ENCODE measurements at regions not wholly inside any gene's neighbourhood (a gene's known extent, or its start where the extent isn't known, plus 50 kb on each side); places are given as distances from the start of the nearest gene placed in this dataset.

- H3K4me1 ChIP-seq (replicated peaks), result no peaks in the 10 kb centered on the region
- H3K36me3 ChIP-seq, result no peaks in the 10 kb centered on the region
- no peak for TF ChIP-seq POLR2AphosphoS5 (IDR thresholded peaks at IDR 0.05)
- TF ChIP-seq POLR2A (IDR thresholded peaks at IDR 0.05), result no peak
- no peak for TF ChIP-seq CTCF (IDR thresholded peaks at IDR 0.05)
- no peaks in the 10 kb centered on the region for H3K27me3 ChIP-seq (replicated peaks; ENCODE audit: insufficient read depth)
- H3K9me3 ChIP-seq, result no peaks in the 10 kb centered on the region
- intact Hi-C loops (cut with DNase I), result no loop called here
- H3K27ac ChIP-seq, result no peak overlapping the region
- DNase-seq (ENCODE audit: low spot score), result no peak
- H3K4me3 ChIP-seq, result no peak overlapping the region
- WGBS, result 91% methylated on average over 1 of the region's 1 CpG
Measured at GRCh38 chr11:15704064-15704463, 589.3 kb downstream of the INSC start.

- no peak overlapping the region for H3K4me3 ChIP-seq
- H3K9me3 ChIP-seq, result no peaks in the 10 kb centered on the region
- intact Hi-C loops (cut with DNase I), result no loop called here
- no peak for DNase-seq (ENCODE audit: low spot score)
- TF ChIP-seq CTCF (IDR thresholded peaks at IDR 0.05), result no peak
- TF ChIP-seq POLR2A (IDR thresholded peaks at IDR 0.05), result no peak
- no peak for TF ChIP-seq POLR2AphosphoS5 (IDR thresholded peaks at IDR 0.05)
- H3K4me1 ChIP-seq (replicated peaks), result no peaks in the 10 kb centered on the region
- no peaks in the 10 kb centered on the region for H3K27me3 ChIP-seq (replicated peaks; ENCODE audit: insufficient read depth)
- H3K36me3 ChIP-seq, result no peaks in the 10 kb centered on the region
- no peak overlapping the region for H3K27ac ChIP-seq
Measured at GRCh38 chr11:15704556-15704955, 589.8 kb downstream of the INSC start.

- intact Hi-C loops (cut with DNase I), result no loop called here
- Histone ChIP-seq H3K4me3 (no peak overlapping the region), H3K27ac (no peak overlapping the region), H3K27me3 (replicated peaks; ENCODE audit: insufficient read depth) (no peaks in the 10 kb centered on the region), H3K4me1 (replicated peaks) (no peaks in the 10 kb centered on the region), H3K9me3 (no peaks in the 10 kb centered on the region), H3K36me3 (no peaks in the 10 kb centered on the region)
- DNase-seq (ENCODE audit: low spot score), result no peak
- TF ChIP-seq POLR2A (IDR thresholded peaks at IDR 0.05) (no peak), CTCF (IDR thresholded peaks at IDR 0.05) (no peak), POLR2AphosphoS5 (IDR thresholded peaks at IDR 0.05) (no peak)
- 85% methylated on average over 5 of the region's 5 CpGs for WGBS
Measured at GRCh38 chr11:15705891-15706290, 591.2 kb downstream of the INSC start.

- Histone ChIP-seq H3K27ac (peak overlapping the region in 1 of 2 donors; percentile 17), H3K9me3 (no peaks in the 10 kb centered on the region), H3K27me3 (replicated peaks; ENCODE audit: insufficient read depth) (no peaks in the 10 kb centered on the region), H3K36me3 (no peaks in the 10 kb centered on the region), H3K4me1 (replicated peaks) (no peaks in the 10 kb centered on the region), H3K4me3 (no peak overlapping the region)
- TF ChIP-seq POLR2A (IDR thresholded peaks at IDR 0.05) (no peak), CTCF (IDR thresholded peaks at IDR 0.05) (no peak), POLR2AphosphoS5 (IDR thresholded peaks at IDR 0.05) (no peak)
- WGBS, result 81% methylated on average over 1 of the region's 1 CpG
- no peak for DNase-seq (ENCODE audit: low spot score)
- intact Hi-C loops (cut with DNase I), result no loop called here
Measured at GRCh38 chr11:15707194-15707593, 592.5 kb downstream of the INSC start.

GRCh38 chr11:15707971-15708370 is 593.2 kb downstream of the INSC start:
- intact Hi-C loops (cut with DNase I), result no loop called here
- Histone ChIP-seq H3K4me1 (replicated peaks) (no peaks in the 10 kb centered on the region), H3K36me3 (no peaks in the 10 kb centered on the region), H3K27ac (peak overlapping the region in 1 of 2 donors; percentile 17), H3K27me3 (replicated peaks; ENCODE audit: insufficient read depth) (no peaks in the 10 kb centered on the region), H3K4me3 (no peak overlapping the region), H3K9me3 (no peaks in the 10 kb centered on the region)
- TF ChIP-seq POLR2AphosphoS5 (IDR thresholded peaks at IDR 0.05), result peak; percentile 88
- TF ChIP-seq CTCF (IDR thresholded peaks at IDR 0.05), result peak in 1 of 4 experiments; percentile 45
- no peak for TF ChIP-seq POLR2A (IDR thresholded peaks at IDR 0.05)
- 16% methylated on average over 2 of the region's 2 CpGs for WGBS
- DNase-seq (ENCODE audit: low spot score), result peak; percentile 81
